Heart left ventricle (tissue), 16 donors: ENCODE measurements at regions not wholly inside any gene's neighbourhood (a gene's known extent, or its start where the extent isn't known, plus 50 kb on each side); places are given as distances from the start of the nearest gene placed in this dataset.

Source experiments
- ATAC-seq, 4 donors: fragments of 200-7000 bp; cut with Tn5 transposase; one replicate each; pipeline ENCODE4 v1.9.1; 2020 to 2022; ENCODE audit warnings: moderate library complexity in 4 of 4, mild to moderate bottlenecking in 3 of 4, moderate number of reproducible peaks in 1 of 4
- DNase-seq, 5 donors: peaks; one replicate each; pipeline ENCODE4 v3.0.0-alpha.2; 2020
- H3K27ac ChIP-seq, 12 donors: fragments of 200-600 bp; sonication (generic) in 4 of 12; one replicate each; pipeline versions ENCODE4 v1.5.0 to v1.8.0; 2016 to 2022; ENCODE audit warnings: mild to moderate bottlenecking in 2 of 12
- H3K27me3 ChIP-seq, 9 donors: fragments of 200-600 bp; sonication (generic) in 2 of 9; one replicate each; pipeline versions ENCODE4 v1.5.1 to v1.8.0; 2016 to 2022; ENCODE audit warnings: mild to moderate bottlenecking in 3 of 9
- H3K36me3 ChIP-seq, 9 donors: fragments of 200-600 bp; sonication (generic) in 2 of 9; one replicate each; pipeline versions ENCODE4 v1.5.0 to v1.8.0; 2018 to 2022; ENCODE audit warnings: mild to moderate bottlenecking in 2 of 9
- H3K4me1 ChIP-seq, 12 donors: fragments of 200-600 bp; sonication (generic) in 4 of 12; one replicate each; pipeline versions ENCODE4 v1.5.0 to v1.8.0; 2016 to 2022; ENCODE audit warnings: mild to moderate bottlenecking in 3 of 12
- H3K4me3 ChIP-seq, 12 donors: fragments of 200-600 bp; sonication (generic) in 4 of 12; one replicate each; pipeline versions ENCODE4 v1.5.0 to v1.8.0; 2017 to 2022; ENCODE audit warnings: mild to moderate bottlenecking in 9 of 12, moderate library complexity in 4 of 12
- H3K9me3 ChIP-seq, 12 donors: fragments of 200-600 bp; sonication (generic) in 4 of 12; one replicate each; pipeline versions ENCODE4 v1.5.0 to v1.8.0; 2016 to 2022; ENCODE audit warnings: mild to moderate bottlenecking in 1 of 12
- CTCF ChIP-seq, 12 donors: fragments of 200-600 bp; sonication (generic) in 4 of 12; IDR thresholded peaks; one replicate each; pipeline versions ENCODE4 v1.5.0 to v1.8.0; 2018 to 2022; ENCODE audit warnings: antibody characterized with exemption in 12 of 12, mild to moderate bottlenecking in 5 of 12
- POLR2A ChIP-seq, 2 donors: fragments of 450-650 bp; IDR thresholded peaks; one replicate each; pipeline ENCODE4 v1.6.1; 2017; ENCODE audit warnings: antibody characterized with exemption in 2 of 2, mild to moderate bottlenecking in 2 of 2, moderate library complexity in 2 of 2
- WGBS, 4 donors: extraction: QIAGEN DNeasy Blood & Tissue Kit in 2 of 4; methylation state at CpG; one replicate each; pipeline versions ENCODE4 v1.1.5 to v1.1.7; 2013 to 2018; 5-methylcytosine and 5-hydroxymethylcytosine counted together
- intact Hi-C, 10 donors: fragments of 100-400 bp; cut with DNase I; formaldehyde crosslinking; loops; one replicate each; pipeline versions ENCODE4 v1.11.1 to v1.14.2; 2022
- donor health status: ischemic (EF 13 %, LVEDD 7.1; RV severe dilation, severe dysfunction).
- donor health status: healthy with polysubstance abuse.
- donor health status: DM: no; HTN: yes; CAD: no.
- donor health status: DM: no; HTN: no; CAD: no.
- donor health status: ischemic (EF 25% LVEDD 6.9; RV normal size, moderate dysfunction).
- donor health status: ischemic (EF 25% LVEDD 5.7; RV mildly dilated, moderate dysfunction).
- donor health status: healthy.
- donor health status: DM: yes; HTN: yes; CAD: no.
- donor health status: ischemic (EF 35%, LVEDD 5.7; RV mildly dilated, moderate dysfunction).
- donor health status: nonischemic (EF 11% LVEDD 7.7; RV severe dilation, severe dysfunction).
- donor health status: DM: yes; HTN: yes; CAD: no.
- donor health status: PGD.
- donor health status: ischemic (EF 29% LVEDD 5.4; RV normal size, mild dysfunction).
- donor health status: nonischemic (EF 23%, LVEDD 6.1; RV moderate dilation, normal function).

GRCh38 chr12:103011974-103012763 lies 54.7 kb downstream of the ASCL1 start:
- WGBS, 4 donors = 41 to 50% (median 46%) methylated on average over 4 of the region's 4 CpGs
- Histone ChIP-seq H3K4me3 (no peak overlapping the region), H3K9me3 (no peaks in the 10 kb centered on the region), H3K27me3 (peaks cover 0 to 5% (median 0%) of the 10 kb centered on the region in 9 donors), H3K27ac (no peak overlapping the region), H3K36me3 (no peaks in the 10 kb centered on the region), H3K4me1 (no peaks in the 10 kb centered on the region)
- TF ChIP-seq CTCF (IDR thresholded peaks at IDR 0.05) = no peak
- no peak for TF ChIP-seq POLR2A (IDR thresholded peaks at IDR 0.05)
- no peak for ATAC-seq
- no peak for DNase-seq
- intact Hi-C loops = no loop called here

- H3K27ac ChIP-seq = no peak overlapping the region
- ATAC-seq = no peak
- TF ChIP-seq POLR2A (IDR thresholded peaks at IDR 0.05) (no peak), CTCF (IDR thresholded peaks at IDR 0.05) (no peak)
These were observed 55.4 kb downstream of the ASCL1 start for GRCh38 chr12:103012884-103013283.

GRCh38 chr12:103013741-103014300 lies 56.3 kb downstream of the ASCL1 start:
- DNase-seq (no peak), ATAC-seq (no peak)
- no peaks in the 10 kb centered on the region for H3K9me3 ChIP-seq
- intact Hi-C loops = no loop called here
- no peaks in the 10 kb centered on the region for H3K4me1 ChIP-seq
- H3K36me3 ChIP-seq = no peaks in the 10 kb centered on the region
- peaks cover 0 to 5% (median 0%) of the 10 kb centered on the region in 9 donors for H3K27me3 ChIP-seq
- no peak overlapping the region for H3K4me3 ChIP-seq
- 46 to 49% (median 49%) methylated on average over 9 of the region's 9 CpGs for WGBS, 4 donors
- TF ChIP-seq CTCF (IDR thresholded peaks at IDR 0.05) (no peak), POLR2A (IDR thresholded peaks at IDR 0.05) (no peak)
- no peak overlapping the region for H3K27ac ChIP-seq

More at GRCh38 chr12:103012884-103013283, 55.4 kb downstream of the ASCL1 start:
- DNase-seq = no peak
- Histone ChIP-seq H3K4me1 (no peaks in the 10 kb centered on the region), H3K36me3 (no peaks in the 10 kb centered on the region), H3K9me3 (no peaks in the 10 kb centered on the region), H3K27me3 (peaks cover 0 to 5% (median 0%) of the 10 kb centered on the region in 9 donors), H3K4me3 (no peak overlapping the region)
- WGBS, 4 donors = 11 to 18% (median 17%) methylated on average over 8 of the region's 8 CpGs
- intact Hi-C loops = no loop called here

GRCh38 chr12:103016381-103016780 lies 58.9 kb downstream of the ASCL1 start:
- H3K4me1 ChIP-seq = no peaks in the 10 kb centered on the region
- H3K27me3 ChIP-seq = peaks cover 0 to 5% (median 0%) of the 10 kb centered on the region in 9 donors
- H3K4me3 ChIP-seq = no peak overlapping the region
- H3K36me3 ChIP-seq = no peaks in the 10 kb centered on the region
- intact Hi-C loops = no loop called here
- no peak for ATAC-seq
- H3K27ac ChIP-seq = no peak overlapping the region
- TF ChIP-seq CTCF (IDR thresholded peaks at IDR 0.05) (no peak), POLR2A (IDR thresholded peaks at IDR 0.05) (no peak)
- H3K9me3 ChIP-seq = no peaks in the 10 kb centered on the region
- no peak for DNase-seq
